Smooth muscle cell (in vitro differentiated cells): ENCODE measurements at regions not wholly inside any gene's neighbourhood (a gene's known extent, or its start where the extent isn't known, plus 50 kb on each side); places are given as distances from the start of the nearest gene placed in this dataset.
"Not testable (repeated sequence)": the region's sequence is repeated elsewhere in the genome, so short reads cannot be mapped to it uniquely, and the experiment has no call there.

Experiments used
- DNase-seq: peaks from one replicate; lab custom pipeline; 2025; ENCODE audit not compliant: unreplicated experiment; lab: John Stamatoyannopoulos, UW
- H2AFZ ChIP-seq: fragments of 200-600 bp; sonication (generic); 2 replicates; pipeline ENCODE4 v1.6.0; 2016; ENCODE audit warnings: antibody characterized with exemption, low read depth, mild to moderate bottlenecking
- H3F3A ChIP-seq: fragments of 200-600 bp; sonication (generic); 2 replicates; pipeline ENCODE4 v1.6.0; 2017; ENCODE audit warnings: antibody characterized with exemption, low read depth
- H3K27ac ChIP-seq: fragments of 200-600 bp; sonication (generic); 2 replicates; pipeline ENCODE4 v1.5.1; 2016; ENCODE audit warnings: low read depth, mild to moderate bottlenecking
- H3K27me3 ChIP-seq: fragments of 200-600 bp; sonication (generic); 2 replicates; pipeline ENCODE4 v1.6.1; 2016; ENCODE audit warnings: low read depth, mild to moderate bottlenecking
- H3K36me3 ChIP-seq: fragments of 200-600 bp; sonication (generic); 2 replicates; pipeline ENCODE4 v1.5.1; 2016; ENCODE audit warnings: low read depth
- H3K4me1 ChIP-seq: fragments of 200-600 bp; sonication (generic); 2 replicates; pipeline ENCODE4 v1.5.1; 2016; ENCODE audit warnings: low read depth
- H3K4me2 ChIP-seq: fragments of 200-600 bp; sonication (generic); 2 replicates; pipeline ENCODE4 v1.6.0; 2016; ENCODE audit warnings: mild to moderate bottlenecking
- H3K4me3 ChIP-seq: fragments of 200-600 bp; sonication (generic); 2 replicates; pipeline ENCODE4 v1.5.1; 2016; ENCODE audit warnings: mild to moderate bottlenecking
- H3K79me2 ChIP-seq: fragments of 200-600 bp; sonication (generic); 2 replicates; pipeline ENCODE4 v1.6.0; 2016; ENCODE audit warnings: low read depth, mild to moderate bottlenecking
- H3K9ac ChIP-seq: fragments of 200-600 bp; sonication (generic); 2 replicates; pipeline ENCODE4 v1.6.0; 2016; ENCODE audit warnings: low read depth
- H3K9me3 ChIP-seq: fragments of 200-600 bp; sonication (generic); replicated peaks from 2 replicates; pipeline ENCODE4 v1.5.1; 2016; ENCODE audit warnings: low read depth
- H4K20me1 ChIP-seq: fragments of 200-600 bp; sonication (generic); 2 replicates; pipeline ENCODE4 v1.6.0; 2016; ENCODE audit warnings: low read depth
- WGBS: methylation state at CpG from one replicate; pipeline ENCODE4 v1.1.7; 2016; ENCODE audit warnings: low lambda C conversion rate; 5-methylcytosine and 5-hydroxymethylcytosine counted together
- TF ChIP-seq, protein P1 (sequence below): fragments of 200-600 bp; sonication (generic); IDR thresholded peaks from 2 replicates; pipeline ENCODE4 v1.5.1; 2017; ENCODE audit warnings: borderline replicate concordance, mild to moderate bottlenecking, antibody characterized with exemption; ENCODE audit not compliant: insufficient read depth, poor library complexity, severe bottlenecking

DNA sequence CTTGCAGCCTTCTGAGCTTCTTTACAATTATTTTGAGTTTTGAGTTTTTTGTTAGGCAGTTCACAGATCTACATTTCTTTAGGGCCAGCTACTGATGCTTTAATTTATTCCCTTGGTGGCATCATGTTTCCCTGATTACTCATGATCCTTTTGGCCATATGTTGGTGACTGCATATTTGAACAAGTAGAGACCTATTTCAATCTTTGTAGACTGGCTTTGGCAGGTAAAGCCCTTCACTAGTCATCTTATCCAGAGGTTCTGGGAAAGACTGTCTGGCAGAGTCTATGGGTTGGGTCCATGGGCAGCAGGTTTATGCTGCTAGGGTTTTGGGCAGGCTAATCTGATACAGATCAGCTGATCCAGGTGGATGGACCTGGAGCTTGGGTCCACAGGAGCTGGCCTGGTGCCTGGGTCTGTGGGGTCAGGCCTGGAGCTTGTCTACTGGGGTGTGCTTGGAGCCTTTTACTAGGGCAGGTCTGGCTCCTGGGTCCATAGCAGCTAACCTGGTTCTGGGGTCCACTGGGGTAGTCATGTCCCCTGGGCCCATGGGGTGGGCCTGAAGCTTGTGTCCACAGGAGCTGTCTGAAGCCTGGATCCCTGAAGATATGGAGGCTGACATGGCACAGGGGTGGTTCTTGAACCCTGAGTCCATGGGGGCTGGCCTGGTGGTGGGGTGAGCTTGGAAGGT is 72.7 kb downstream of the GPR85 start:
- Histone ChIP-seq H3K79me2 (no peaks in the 10 kb centered on the region), H3K27ac (peak overlapping the region; percentile 63), H3K9ac (no peak overlapping the region), H3K4me3 (no peak overlapping the region), H2AFZ (no peak overlapping the region), H3K4me2 (no peak overlapping the region), H4K20me1 (no peaks in the 10 kb centered on the region), H3K4me1 (no peaks in the 10 kb centered on the region), H3K9me3 (peaks cover 3% of the 10 kb centered on the region), H3F3A (no peaks in the 10 kb centered on the region), H3K27me3 (no peaks in the 10 kb centered on the region), H3K36me3 (no peaks in the 10 kb centered on the region)
- TF ChIP-seq, protein P1, sequence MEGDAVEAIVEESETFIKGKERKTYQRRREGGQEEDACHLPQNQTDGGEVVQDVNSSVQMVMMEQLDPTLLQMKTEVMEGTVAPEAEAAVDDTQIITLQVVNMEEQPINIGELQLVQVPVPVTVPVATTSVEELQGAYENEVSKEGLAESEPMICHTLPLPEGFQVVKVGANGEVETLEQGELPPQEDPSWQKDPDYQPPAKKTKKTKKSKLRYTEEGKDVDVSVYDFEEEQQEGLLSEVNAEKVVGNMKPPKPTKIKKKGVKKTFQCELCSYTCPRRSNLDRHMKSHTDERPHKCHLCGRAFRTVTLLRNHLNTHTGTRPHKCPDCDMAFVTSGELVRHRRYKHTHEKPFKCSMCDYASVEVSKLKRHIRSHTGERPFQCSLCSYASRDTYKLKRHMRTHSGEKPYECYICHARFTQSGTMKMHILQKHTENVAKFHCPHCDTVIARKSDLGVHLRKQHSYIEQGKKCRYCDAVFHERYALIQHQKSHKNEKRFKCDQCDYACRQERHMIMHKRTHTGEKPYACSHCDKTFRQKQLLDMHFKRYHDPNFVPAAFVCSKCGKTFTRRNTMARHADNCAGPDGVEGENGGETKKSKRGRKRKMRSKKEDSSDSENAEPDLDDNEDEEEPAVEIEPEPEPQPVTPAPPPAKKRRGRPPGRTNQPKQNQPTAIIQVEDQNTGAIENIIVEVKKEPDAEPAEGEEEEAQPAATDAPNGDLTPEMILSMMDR = no peak
- no peak for DNase-seq

DNA sequence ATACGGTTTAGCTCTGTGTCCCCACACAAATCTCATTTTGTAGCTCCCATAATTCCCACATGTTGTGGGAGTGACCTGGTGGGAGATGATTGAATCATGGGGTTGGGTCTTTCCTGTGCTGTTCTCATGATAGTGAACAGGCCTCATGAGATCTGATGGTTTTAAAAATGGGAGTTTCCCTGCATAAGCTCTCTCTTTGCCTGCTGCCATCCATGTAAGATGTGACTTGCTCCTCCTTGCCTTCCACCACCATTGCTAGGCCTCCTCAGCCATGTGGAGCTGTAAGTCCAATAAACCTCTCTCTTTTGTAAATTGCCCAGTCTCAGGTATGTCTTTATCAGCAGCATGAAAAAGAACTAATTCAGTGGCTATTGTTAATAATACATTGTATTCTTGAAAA is 73.8 kb downstream of the GPR85 start:
- not testable (repeated sequence) for H3K27me3 ChIP-seq, H3K9me3 ChIP-seq, H3K4me1 ChIP-seq, H3K4me3 ChIP-seq, H3K36me3 ChIP-seq, DNase-seq, H3K4me2 ChIP-seq, H2AFZ ChIP-seq, H3F3A ChIP-seq, H3K9ac ChIP-seq, H4K20me1 ChIP-seq, H3K79me2 ChIP-seq
- H3K27ac ChIP-seq = peak overlapping the region; percentile 63
- WGBS = 92% methylated on average over 1 of the region's 1 CpG

DNA sequence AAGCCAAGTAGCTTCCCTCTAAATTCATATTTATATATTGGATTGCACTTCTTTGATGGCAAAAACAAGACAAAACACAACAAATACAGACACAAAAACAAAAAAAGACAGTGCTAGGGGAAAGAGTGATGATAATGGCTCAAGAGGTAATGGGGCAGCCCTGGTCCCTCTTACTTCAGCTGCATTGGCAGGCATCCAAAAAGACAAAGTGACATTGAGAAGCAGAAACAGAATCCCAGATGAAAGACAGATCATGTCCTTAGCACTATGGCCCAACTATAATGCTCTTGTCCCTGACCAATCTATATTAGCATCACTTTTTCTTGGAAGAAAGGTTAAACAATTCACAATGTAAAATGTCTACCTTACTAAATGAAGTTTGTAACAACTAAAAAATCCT is 76.2 kb downstream of the GPR85 start:
- no peaks in the 10 kb centered on the region for H4K20me1 ChIP-seq
- no peaks in the 10 kb centered on the region for H3F3A ChIP-seq
- no peak overlapping the region for H3K4me3 ChIP-seq
- no peak overlapping the region for H3K4me2 ChIP-seq
- no peaks in the 10 kb centered on the region for H3K27me3 ChIP-seq
- no peaks in the 10 kb centered on the region for H3K79me2 ChIP-seq
- TF ChIP-seq, protein P1 = no peak
- no peak overlapping the region for H3K9ac ChIP-seq
- no peaks in the 10 kb centered on the region for H3K36me3 ChIP-seq
- DNase-seq = no peak
- no peak overlapping the region for H3K27ac ChIP-seq
- no peak overlapping the region for H2AFZ ChIP-seq
- H3K4me1 ChIP-seq = no peaks in the 10 kb centered on the region
- H3K9me3 ChIP-seq = peaks cover 3% of the 10 kb centered on the region

DNA sequence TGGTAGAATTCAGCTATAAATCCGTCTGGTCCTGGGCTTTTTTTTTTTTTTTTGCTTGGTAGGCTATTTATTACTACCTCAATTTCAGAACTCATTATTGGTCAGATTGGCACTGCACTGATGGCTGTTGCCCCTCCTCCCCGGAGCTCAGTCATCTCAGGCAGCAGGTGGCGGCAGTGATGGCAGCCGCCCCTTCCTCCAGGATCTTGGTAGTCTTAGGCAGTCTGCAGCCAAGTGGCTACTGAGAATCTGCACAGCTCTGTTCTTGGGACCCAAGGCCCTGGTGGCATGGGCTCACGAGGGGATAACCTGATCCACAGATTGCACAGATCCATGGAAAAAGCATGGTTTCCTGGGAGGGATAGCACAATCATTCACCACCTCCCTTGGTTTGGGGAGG is 77.9 kb downstream of the GPR85 start:
- no peak overlapping the region for H3K27ac ChIP-seq
- 89% methylated on average over 5 of the region's 5 CpGs for WGBS
- TF ChIP-seq, protein P1 = no peak
- H3K9ac ChIP-seq = no peak overlapping the region
- no peak for DNase-seq
- no peaks in the 10 kb centered on the region for H3K27me3 ChIP-seq
- no peaks in the 10 kb centered on the region for H3K36me3 ChIP-seq
- H2AFZ ChIP-seq = no peak overlapping the region
- no peaks in the 10 kb centered on the region for H3K4me1 ChIP-seq
- H3K4me2 ChIP-seq = no peak overlapping the region
- H3F3A ChIP-seq = no peaks in the 10 kb centered on the region
- no peaks in the 10 kb centered on the region for H4K20me1 ChIP-seq
- H3K79me2 ChIP-seq = no peaks in the 10 kb centered on the region
- H3K9me3 ChIP-seq = peaks cover 3% of the 10 kb centered on the region
- H3K4me3 ChIP-seq = no peak overlapping the region
